ENCODE measurements at regions not wholly inside any gene's neighbourhood (a gene's known extent, or its start where the extent isn't known, plus 50 kb on each side); places are given as distances from the start of the nearest gene placed in this dataset.

DNA sequence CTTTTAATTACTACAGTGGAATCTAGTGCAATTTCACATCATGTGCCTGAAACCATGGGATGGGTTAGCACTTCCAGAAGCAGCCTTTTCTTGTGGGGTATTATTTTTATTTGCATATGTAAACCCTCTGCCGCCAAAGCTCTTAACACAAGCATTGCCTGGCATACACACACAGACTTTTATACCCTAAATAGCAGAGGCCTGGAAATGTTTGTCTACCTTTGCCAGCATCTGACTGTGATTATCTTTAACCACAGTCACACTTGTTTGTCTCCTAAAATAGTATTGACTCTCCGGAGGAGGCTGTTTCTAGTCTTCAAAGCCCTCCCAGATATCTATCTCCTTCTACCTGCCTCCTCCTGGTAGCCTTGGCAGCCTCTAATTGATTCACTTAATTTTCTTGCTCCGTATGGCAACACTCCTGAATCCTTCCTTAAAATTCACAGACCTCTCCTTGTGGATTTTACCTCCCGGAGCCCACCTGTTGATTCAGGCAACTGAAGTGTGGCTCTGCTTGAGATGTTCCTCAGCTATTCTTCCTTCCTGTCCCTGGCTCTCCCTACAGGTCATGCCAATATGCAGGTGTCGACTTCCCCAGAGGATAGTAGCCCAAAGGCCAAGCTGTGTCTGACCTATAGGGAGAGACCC is 127.1 kb upstream of the UMPS start:
- Histone ChIP-seq H3K27me3 (ENCODE audit: control insufficient read depth, insufficient read depth, low read length) (no peaks in the 10 kb centered on the region), H3K4me3 (ENCODE audit: low read length in 3 of 3) (no peak overlapping the region), H3K9ac (ENCODE audit: low read length in 3 of 3) (no peak overlapping the region), H3K4me1 (ENCODE audit: control insufficient read depth in 2 of 3, insufficient read depth in 2 of 3, low read depth in 1 of 3, low read length in 3 of 3) (peaks cover 0 to 4% (median 0%) of the 10 kb centered on the region in 3 donors), H3K36me3 (ENCODE audit: control insufficient read depth in 2 of 3, insufficient read depth in 3 of 3, low read length in 3 of 3) (no peaks in the 10 kb centered on the region), H3K9me3 (ENCODE audit: control insufficient read depth in 2 of 3, insufficient read depth in 1 of 3, low read length in 3 of 3) (no peaks in the 10 kb centered on the region), H3K27ac (ENCODE audit: low read depth in 2 of 2, low read length in 2 of 2) (no peak overlapping the region)
- intact Hi-C loops (cut with DNase I), result no loop called here
- TF ChIP-seq, protein P1, sequence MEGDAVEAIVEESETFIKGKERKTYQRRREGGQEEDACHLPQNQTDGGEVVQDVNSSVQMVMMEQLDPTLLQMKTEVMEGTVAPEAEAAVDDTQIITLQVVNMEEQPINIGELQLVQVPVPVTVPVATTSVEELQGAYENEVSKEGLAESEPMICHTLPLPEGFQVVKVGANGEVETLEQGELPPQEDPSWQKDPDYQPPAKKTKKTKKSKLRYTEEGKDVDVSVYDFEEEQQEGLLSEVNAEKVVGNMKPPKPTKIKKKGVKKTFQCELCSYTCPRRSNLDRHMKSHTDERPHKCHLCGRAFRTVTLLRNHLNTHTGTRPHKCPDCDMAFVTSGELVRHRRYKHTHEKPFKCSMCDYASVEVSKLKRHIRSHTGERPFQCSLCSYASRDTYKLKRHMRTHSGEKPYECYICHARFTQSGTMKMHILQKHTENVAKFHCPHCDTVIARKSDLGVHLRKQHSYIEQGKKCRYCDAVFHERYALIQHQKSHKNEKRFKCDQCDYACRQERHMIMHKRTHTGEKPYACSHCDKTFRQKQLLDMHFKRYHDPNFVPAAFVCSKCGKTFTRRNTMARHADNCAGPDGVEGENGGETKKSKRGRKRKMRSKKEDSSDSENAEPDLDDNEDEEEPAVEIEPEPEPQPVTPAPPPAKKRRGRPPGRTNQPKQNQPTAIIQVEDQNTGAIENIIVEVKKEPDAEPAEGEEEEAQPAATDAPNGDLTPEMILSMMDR (IDR thresholded peaks at IDR 0.05; ENCODE audit: borderline replicate concordance, extremely low read depth, insufficient read depth), result no peak
- FAIRE-seq (no peak), DNase-seq (no peak)

DNA sequence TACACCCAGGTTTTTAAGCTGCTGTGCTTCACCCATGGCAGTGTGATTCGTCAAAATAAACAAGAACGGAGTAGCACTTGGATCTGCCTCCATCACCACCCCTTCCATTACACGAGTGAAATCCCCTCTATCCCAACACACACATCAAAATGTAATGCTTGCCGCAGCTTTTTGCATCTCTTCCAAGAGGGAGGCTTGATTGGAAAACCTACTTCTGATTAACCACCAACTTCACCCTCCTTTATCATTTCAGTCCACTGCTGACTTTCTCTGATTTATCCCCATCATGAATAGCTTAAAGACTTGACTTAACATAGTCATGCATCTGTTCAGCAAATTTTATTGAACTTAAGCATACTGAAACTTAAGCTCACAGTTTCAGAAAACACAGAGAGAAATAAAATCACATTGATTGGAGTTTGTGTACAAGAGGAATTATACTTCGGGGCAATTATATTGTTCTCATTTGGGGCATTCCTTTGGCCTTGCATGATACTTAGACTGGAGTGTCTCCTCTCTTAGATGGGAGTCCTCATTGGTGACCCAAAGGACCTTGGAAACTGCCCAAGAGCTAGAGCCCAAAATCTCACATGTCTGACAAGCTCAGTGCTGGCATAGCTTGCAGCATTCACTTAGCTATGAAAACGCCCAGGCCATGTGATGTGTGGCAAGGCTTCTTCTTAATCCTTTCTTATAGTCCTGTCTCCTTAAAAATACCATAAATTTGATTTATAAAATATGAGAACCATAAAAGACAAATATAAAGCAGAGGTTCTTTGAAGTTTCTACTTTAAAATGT is 124.3 kb upstream of the UMPS start:
- intact Hi-C loops (cut with DNase I), result no loop called here
- Histone ChIP-seq H3K9ac (ENCODE audit: low read length in 3 of 3) (no peak overlapping the region), H3K4me3 (ENCODE audit: low read length in 3 of 3) (no peak overlapping the region), H3K9me3 (ENCODE audit: control insufficient read depth in 2 of 3, insufficient read depth in 1 of 3, low read length in 3 of 3) (no peaks in the 10 kb centered on the region), H3K27me3 (ENCODE audit: control insufficient read depth, insufficient read depth, low read length) (no peaks in the 10 kb centered on the region), H3K27ac (ENCODE audit: low read depth in 2 of 2, low read length in 2 of 2) (no peak overlapping the region), H3K4me1 (ENCODE audit: control insufficient read depth in 2 of 3, insufficient read depth in 2 of 3, low read depth in 1 of 3, low read length in 3 of 3) (no peaks in the 10 kb centered on the region), H3K36me3 (ENCODE audit: control insufficient read depth in 2 of 3, insufficient read depth in 3 of 3, low read length in 3 of 3) (no peaks in the 10 kb centered on the region)
- no peak for DNase-seq
- TF ChIP-seq, protein P1 (IDR thresholded peaks at IDR 0.05; ENCODE audit: borderline replicate concordance, extremely low read depth, insufficient read depth), result no peak
- no peak for FAIRE-seq

DNA sequence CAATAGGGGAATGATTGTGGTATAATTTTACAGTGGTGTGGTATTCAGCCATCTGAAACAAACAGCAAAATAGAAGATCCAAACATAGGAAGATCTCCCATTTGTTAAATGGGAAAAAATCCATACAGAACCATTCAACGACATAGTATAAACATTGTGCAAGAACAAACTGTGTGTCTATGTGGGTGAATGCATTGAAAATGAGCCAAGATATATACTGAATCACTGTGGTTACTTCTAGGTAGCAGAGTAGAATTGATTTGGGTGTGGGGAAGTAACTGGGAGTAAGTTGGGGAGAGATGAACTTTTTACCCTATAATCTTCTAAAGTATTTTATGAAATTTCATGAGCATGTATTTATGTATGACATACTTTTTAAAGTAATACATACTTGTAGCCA is 123.1 kb upstream of the UMPS start:
- intact Hi-C loops (cut with DNase I), result no loop called here
- Histone ChIP-seq H3K27ac (ENCODE audit: low read depth in 2 of 2, low read length in 2 of 2) (no peak overlapping the region), H3K36me3 (ENCODE audit: control insufficient read depth in 2 of 3, insufficient read depth in 3 of 3, low read length in 3 of 3) (no peaks in the 10 kb centered on the region), H3K4me3 (ENCODE audit: low read length in 3 of 3) (no peak overlapping the region), H3K27me3 (ENCODE audit: control insufficient read depth, insufficient read depth, low read length) (no peaks in the 10 kb centered on the region), H3K9ac (ENCODE audit: low read length in 3 of 3) (no peak overlapping the region), H3K4me1 (ENCODE audit: control insufficient read depth in 2 of 3, insufficient read depth in 2 of 3, low read depth in 1 of 3, low read length in 3 of 3) (no peaks in the 10 kb centered on the region), H3K9me3 (ENCODE audit: control insufficient read depth in 2 of 3, insufficient read depth in 1 of 3, low read length in 3 of 3) (no peaks in the 10 kb centered on the region)
- FAIRE-seq (no peak), DNase-seq (no peak)
- TF ChIP-seq, protein P1 (IDR thresholded peaks at IDR 0.05; ENCODE audit: borderline replicate concordance, extremely low read depth, insufficient read depth), result no peak
